Vagina (tissue), 2 donors: ENCODE measurements at regions not wholly inside any gene's neighbourhood (a gene's known extent, or its start where the extent isn't known, plus 50 kb on each side); places are given as distances from the start of the nearest gene placed in this dataset.
"Not testable (repeated sequence)": the region's sequence is repeated elsewhere in the genome, so short reads cannot be mapped to it uniquely, and the experiment has no call there.

ENCODE experiments used
- DNase-seq, 2 donors: peaks; one replicate each; pipeline ENCODE4 v3.0.0-alpha.2; 2017; ENCODE audit errors: extremely low spot score in 2 of 2
- H3K27ac ChIP-seq: fragments of 200-600 bp; sonication (generic); one replicate; pipeline ENCODE4 v1.5.1; 2019
- H3K27me3 ChIP-seq: fragments of 200-600 bp; sonication (generic); one replicate; pipeline ENCODE4 v1.5.1; 2019
- H3K36me3 ChIP-seq, 2 donors: fragments of 200-600 bp; sonication (generic); one replicate each; pipeline ENCODE4 v1.5.1; 2017 to 2019
- H3K4me1 ChIP-seq: fragments of 200-600 bp; sonication (generic); one replicate; pipeline ENCODE4 v1.5.1; 2019
- H3K4me3 ChIP-seq, 2 donors: fragments of 200-600 bp; sonication (generic); 1 replicate in 1 of 2; 2 replicates in 1 of 2; pipeline ENCODE4 v1.5.1; 2016 to 2019
- H3K9me3 ChIP-seq: fragments of 200-600 bp; sonication (generic); one replicate; pipeline ENCODE4 v1.5.1; 2019
- POLR2A ChIP-seq, 2 donors: fragments of 450-650 bp; IDR thresholded peaks; one replicate each; pipeline ENCODE4 v1.6.1; 2017; ENCODE audit warnings: antibody characterized with exemption in 2 of 2, mild to moderate bottlenecking in 2 of 2, moderate library complexity in 2 of 2
- POLR2AphosphoS5 ChIP-seq, 2 donors: sonication (generic); formaldehyde crosslinking; IDR thresholded peaks; one replicate each; pipeline ENCODE4 v1.9.0; 2017; ENCODE audit warnings: antibody characterized with exemption in 2 of 2, mild to moderate bottlenecking in 2 of 2, low read depth in 1 of 2; ENCODE audit not compliant: insufficient read depth in 1 of 2
- intact Hi-C: fragments of 100-400 bp; cut with DNase I; formaldehyde crosslinking; loops from one replicate; pipeline ENCODE4 v1.15.1; 2023
- TF ChIP-seq, protein P1 (sequence below), 3 experiments: fragments of 450-650 bp in 2 of 3; fragments of 200-600 bp in 1 of 3; sonication (generic) in 1 of 3; IDR thresholded peaks; one replicate each; pipeline ENCODE4 v1.5.1; 2017 to 2019; ENCODE audit warnings: antibody characterized with exemption in 3 of 3, mild to moderate bottlenecking in 2 of 3, moderate library complexity in 2 of 3

GRCh38 chr6:85911067-85911466 lies 268.4 kb upstream of the SYNCRIP start:
- H3K27ac ChIP-seq: no peak overlapping the region
- no peaks in the 10 kb centered on the region for H3K27me3 ChIP-seq
- TF ChIP-seq POLR2AphosphoS5 (IDR thresholded peaks at IDR 0.05; ENCODE audit: insufficient read depth in 1 of 2, low read depth in 1 of 2): no peak
- intact Hi-C loops: no loop called here
- no peaks in the 10 kb centered on the region for H3K4me1 ChIP-seq
- H3K36me3 ChIP-seq: no peaks in the 10 kb centered on the region
- no peaks in the 10 kb centered on the region for H3K9me3 ChIP-seq
- no peak for DNase-seq
- no peak overlapping the region for H3K4me3 ChIP-seq

- H3K27me3 ChIP-seq, intact Hi-C loops, H3K27ac ChIP-seq, H3K36me3 ChIP-seq, H3K4me3 ChIP-seq, H3K9me3 ChIP-seq, H3K4me1 ChIP-seq, DNase-seq: not testable (repeated sequence)
Observed at GRCh38 chr6:85908120-85908519, 265.4 kb upstream of the SYNCRIP start.

DNA sequence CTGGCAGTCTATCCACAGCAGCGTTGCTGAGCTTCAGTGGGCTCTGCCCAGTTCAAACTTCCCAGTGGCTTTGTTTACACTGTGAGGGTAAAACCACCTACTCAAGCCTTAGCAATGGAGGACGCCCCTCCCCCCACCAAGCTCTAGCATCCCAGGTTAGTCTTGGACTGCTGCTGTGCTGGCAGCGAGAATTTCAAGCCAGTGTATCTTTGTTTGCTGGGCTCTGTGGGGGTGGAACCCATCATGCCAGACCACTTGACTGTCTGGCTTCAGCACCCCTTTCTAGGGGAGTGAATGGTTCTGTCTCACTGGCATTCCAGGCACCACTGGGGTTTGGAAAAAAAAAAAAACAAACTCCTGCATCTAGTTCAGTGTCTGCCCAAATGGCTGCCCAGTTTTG lies 249.7 kb upstream of the SYNCRIP start:
- Histone ChIP-seq H3K4me3 (no peak overlapping the region), H3K36me3 (no peaks in the 10 kb centered on the region), H3K9me3 (no peaks in the 10 kb centered on the region), H3K27me3 (no peaks in the 10 kb centered on the region), H3K4me1 (no peaks in the 10 kb centered on the region), H3K27ac (no peak overlapping the region)
- intact Hi-C loops: no loop called here
- TF ChIP-seq, protein P1, sequence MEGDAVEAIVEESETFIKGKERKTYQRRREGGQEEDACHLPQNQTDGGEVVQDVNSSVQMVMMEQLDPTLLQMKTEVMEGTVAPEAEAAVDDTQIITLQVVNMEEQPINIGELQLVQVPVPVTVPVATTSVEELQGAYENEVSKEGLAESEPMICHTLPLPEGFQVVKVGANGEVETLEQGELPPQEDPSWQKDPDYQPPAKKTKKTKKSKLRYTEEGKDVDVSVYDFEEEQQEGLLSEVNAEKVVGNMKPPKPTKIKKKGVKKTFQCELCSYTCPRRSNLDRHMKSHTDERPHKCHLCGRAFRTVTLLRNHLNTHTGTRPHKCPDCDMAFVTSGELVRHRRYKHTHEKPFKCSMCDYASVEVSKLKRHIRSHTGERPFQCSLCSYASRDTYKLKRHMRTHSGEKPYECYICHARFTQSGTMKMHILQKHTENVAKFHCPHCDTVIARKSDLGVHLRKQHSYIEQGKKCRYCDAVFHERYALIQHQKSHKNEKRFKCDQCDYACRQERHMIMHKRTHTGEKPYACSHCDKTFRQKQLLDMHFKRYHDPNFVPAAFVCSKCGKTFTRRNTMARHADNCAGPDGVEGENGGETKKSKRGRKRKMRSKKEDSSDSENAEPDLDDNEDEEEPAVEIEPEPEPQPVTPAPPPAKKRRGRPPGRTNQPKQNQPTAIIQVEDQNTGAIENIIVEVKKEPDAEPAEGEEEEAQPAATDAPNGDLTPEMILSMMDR (IDR thresholded peaks at IDR 0.05): no peak
- TF ChIP-seq POLR2AphosphoS5 (IDR thresholded peaks at IDR 0.05; ENCODE audit: insufficient read depth in 1 of 2, low read depth in 1 of 2) (no peak), POLR2A (IDR thresholded peaks at IDR 0.05) (no peak)
- DNase-seq: no peak

DNA sequence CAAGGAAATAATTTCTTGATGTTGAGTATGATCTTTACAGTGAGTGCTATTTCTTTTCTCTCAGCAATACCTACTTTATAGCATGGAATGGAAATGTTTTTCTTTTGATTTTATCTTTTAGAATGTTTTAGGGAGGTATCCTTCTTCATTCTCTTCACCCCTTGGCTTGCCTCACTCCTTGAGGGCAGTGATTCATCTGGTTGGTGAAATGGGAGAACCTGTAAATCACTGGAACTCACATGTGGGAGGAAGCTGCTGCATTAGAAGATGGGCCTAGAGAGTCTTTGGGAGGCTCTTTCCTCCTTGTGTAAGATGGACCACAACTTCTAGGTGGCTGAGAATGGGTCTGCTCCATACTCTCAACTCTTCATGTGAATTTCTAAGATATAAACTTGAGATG lies 244.8 kb upstream of the SYNCRIP start:
- no peak for DNase-seq
- Histone ChIP-seq H3K4me1 (no peaks in the 10 kb centered on the region), H3K36me3 (no peaks in the 10 kb centered on the region), H3K4me3 (no peak overlapping the region), H3K9me3 (no peaks in the 10 kb centered on the region), H3K27ac (no peak overlapping the region), H3K27me3 (no peaks in the 10 kb centered on the region)
- intact Hi-C loops: no loop called here
- TF ChIP-seq, protein P1 (IDR thresholded peaks at IDR 0.05): no peak
- TF ChIP-seq POLR2AphosphoS5 (IDR thresholded peaks at IDR 0.05; ENCODE audit: insufficient read depth in 1 of 2, low read depth in 1 of 2): no peak
- no peak for TF ChIP-seq POLR2A (IDR thresholded peaks at IDR 0.05)

GRCh38 chr6:85868685-85869084 lies 226.0 kb upstream of the SYNCRIP start:
- Histone ChIP-seq H3K4me1 (peaks cover 31% of the 10 kb centered on the region), H3K36me3 (no peaks in the 10 kb centered on the region), H3K27ac (no peak overlapping the region), H3K27me3 (no peaks in the 10 kb centered on the region), H3K4me3 (no peak overlapping the region), H3K9me3 (no peaks in the 10 kb centered on the region)
- intact Hi-C loops: no loop called here
- DNase-seq: no peak
- no peak for TF ChIP-seq POLR2A (IDR thresholded peaks at IDR 0.05)
- TF ChIP-seq, protein P1 (IDR thresholded peaks at IDR 0.05): no peak
- TF ChIP-seq POLR2AphosphoS5 (IDR thresholded peaks at IDR 0.05; ENCODE audit: insufficient read depth in 1 of 2, low read depth in 1 of 2): no peak

DNA sequence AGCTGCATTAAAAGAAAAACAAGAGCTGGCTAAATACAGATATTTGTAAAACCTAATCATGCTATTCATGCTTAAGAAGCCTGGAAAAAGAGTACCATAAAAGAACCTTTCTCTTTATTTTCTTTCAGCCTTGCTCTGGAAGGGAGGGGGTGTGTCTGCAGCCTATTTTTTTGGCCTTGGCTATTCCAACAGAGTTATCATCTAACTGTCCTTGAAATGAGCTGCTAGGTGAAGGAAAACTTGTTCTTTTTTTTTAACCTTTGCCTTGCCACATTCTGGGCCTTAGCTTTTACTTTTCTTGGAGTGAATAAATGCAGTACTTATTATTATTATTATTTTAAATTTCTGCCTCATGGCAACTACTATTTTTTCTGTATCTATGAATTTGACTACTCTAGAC lies 224.9 kb upstream of the SYNCRIP start:
- TF ChIP-seq, protein P1 (IDR thresholded peaks at IDR 0.05): no peak
- TF ChIP-seq POLR2AphosphoS5 (IDR thresholded peaks at IDR 0.05; ENCODE audit: insufficient read depth in 1 of 2, low read depth in 1 of 2) (no peak), POLR2A (IDR thresholded peaks at IDR 0.05) (no peak)
- H3K4me3 ChIP-seq: no peak overlapping the region
- H3K27ac ChIP-seq: no peak overlapping the region
- no peaks in the 10 kb centered on the region for H3K9me3 ChIP-seq
- H3K4me1 ChIP-seq: peaks cover 31% of the 10 kb centered on the region
- intact Hi-C loops: no loop called here
- no peak for DNase-seq
- H3K36me3 ChIP-seq: no peaks in the 10 kb centered on the region
- no peaks in the 10 kb centered on the region for H3K27me3 ChIP-seq
